GM21423 (cell line): ENCODE measurements at regions not wholly inside any gene's neighbourhood (a gene's known extent, or its start where the extent isn't known, plus 50 kb on each side); places are given as distances from the start of the nearest gene placed in this dataset.

Experiments
- ATAC-seq: cut with Tn5 transposase; IDR thresholded peaks from one replicate; pipeline ENCODE4 v1.9.1; 2021; ENCODE audit warnings: mild to moderate bottlenecking, moderate library complexity; ENCODE audit not compliant: unreplicated experiment

GRCh38 chr3:72336114-72336651, 512.1 kb downstream of the SHQ1 start:
- no peak for ATAC-seq

GRCh38 chr3:72335458-72336095, 512.7 kb downstream of the SHQ1 start:
- ATAC-seq, result no peak

- no peak for ATAC-seq
These were observed 513.4 kb downstream of the SHQ1 start for GRCh38 chr3:72334681-72335457.

- ATAC-seq, result no peak
These were observed 515.6 kb downstream of the SHQ1 start for GRCh38 chr3:72332689-72333088.

GRCh38 chr3:72332036-72332435, 516.2 kb downstream of the SHQ1 start:
- ATAC-seq, result no peak

GRCh38 chr3:72331076-72331475, 517.2 kb downstream of the SHQ1 start:
- ATAC-seq, result no peak

- no peak for ATAC-seq
These were observed 518.9 kb downstream of the SHQ1 start for GRCh38 chr3:72329354-72329753.

GRCh38 chr3:72328755-72329277, 519.4 kb downstream of the SHQ1 start:
- no peak for ATAC-seq

- ATAC-seq, result no peak
These were observed 521.2 kb downstream of the SHQ1 start for GRCh38 chr3:72327008-72327407.

GRCh38 chr3:72324253-72324811, 523.9 kb downstream of the SHQ1 start:
- ATAC-seq, result no peak

- ATAC-seq, result no peak
These were observed 524.5 kb downstream of the SHQ1 start for GRCh38 chr3:72323773-72324172.

- ATAC-seq, result no peak
These were observed 525.8 kb downstream of the SHQ1 start for GRCh38 chr3:72322264-72322976.

GRCh38 chr3:72320955-72321303, 527.3 kb downstream of the SHQ1 start:
- no peak for ATAC-seq

GRCh38 chr3:72320095-72320954, 527.9 kb downstream of the SHQ1 start:
- ATAC-seq, result no peak

GRCh38 chr3:72319194-72320094, 528.8 kb downstream of the SHQ1 start:
- ATAC-seq, result no peak

GRCh38 chr3:72318504-72319193, 529.6 kb downstream of the SHQ1 start:
- ATAC-seq, result no peak

- no peak for ATAC-seq
These were observed 530.8 kb downstream of the SHQ1 start for GRCh38 chr3:72317491-72317890.

GRCh38 chr3:72316501-72317279, 531.6 kb downstream of the SHQ1 start:
- ATAC-seq, result no peak
